Gastroesophageal sphincter (tissue), 4 donors: ENCODE measurements at regions not wholly inside any gene's neighbourhood (a gene's known extent, or its start where the extent isn't known, plus 50 kb on each side); places are given as distances from the start of the nearest gene placed in this dataset.

Experiments used
- ATAC-seq: fragments of 150-250 bp; one replicate; pipeline ENCODE4 v1.9.1; 2016; ENCODE audit warnings: mild to moderate bottlenecking, moderate library complexity
- H3K27ac ChIP-seq, 4 donors: fragments of 200-600 bp; sonication (generic) in 3 of 4; 1 replicate in 3 of 4; 2 replicates in 1 of 4; pipeline ENCODE4 v1.5.1; 2016 to 2019
- H3K27me3 ChIP-seq: fragments of 200-600 bp; sonication (generic); one replicate; pipeline ENCODE4 v1.5.1; 2019
- H3K36me3 ChIP-seq, 2 donors: fragments of 200-600 bp; sonication (generic); one replicate each; pipeline ENCODE4 v1.5.1; 2019; ENCODE audit warnings: control low read depth in 1 of 2
- H3K4me1 ChIP-seq, 3 donors: fragments of 200-600 bp; sonication (generic); 1 replicate in 2 of 3; 2 replicates in 1 of 3; pipeline ENCODE4 v1.5.1; 2016 to 2019; ENCODE audit warnings: control low read depth in 2 of 3
- H3K4me3 ChIP-seq, 2 donors: fragments of 200-600 bp; sonication (generic); one replicate each; pipeline ENCODE4 v1.5.1; 2019; ENCODE audit warnings: mild to moderate bottlenecking in 1 of 2, moderate library complexity in 1 of 2
- H3K9me3 ChIP-seq, 3 donors: fragments of 200-600 bp; sonication (generic); one replicate each; pipeline ENCODE4 v1.5.1; 2017 to 2019; ENCODE audit warnings: control low read depth in 2 of 3
- EP300 ChIP-seq: sonication (generic); formaldehyde crosslinking; IDR thresholded peaks from one replicate; pipeline ENCODE4 v1.6.1; 2017; ENCODE audit warnings: antibody characterized with exemption, mild to moderate bottlenecking
- POLR2A ChIP-seq, 2 donors: fragments of 450-650 bp; IDR thresholded peaks; one replicate each; pipeline ENCODE4 v1.6.1; 2017; ENCODE audit warnings: antibody characterized with exemption in 2 of 2, mild to moderate bottlenecking in 2 of 2, moderate library complexity in 1 of 2
- POLR2AphosphoS5 ChIP-seq: sonication (generic); formaldehyde crosslinking; IDR thresholded peaks from one replicate; pipeline ENCODE4 v1.6.1; 2017; ENCODE audit warnings: antibody characterized with exemption
- WGBS, 2 donors: methylation state at CpG; one replicate each; pipeline ENCODE4 v1.1.5; 2018; ENCODE audit warnings: low coverage in 1 of 2; 5-methylcytosine and 5-hydroxymethylcytosine counted together
- TF ChIP-seq, protein P1 (sequence below), 4 experiments: fragments of 200-600 bp in 2 of 4; fragments of 450-650 bp in 2 of 4; sonication (generic) in 1 of 4; IDR thresholded peaks; one replicate each; pipeline ENCODE4 v1.5.1; 2017 to 2019; ENCODE audit warnings: antibody characterized with exemption in 4 of 4, mild to moderate bottlenecking in 2 of 4, moderate library complexity in 2 of 4

DNA sequence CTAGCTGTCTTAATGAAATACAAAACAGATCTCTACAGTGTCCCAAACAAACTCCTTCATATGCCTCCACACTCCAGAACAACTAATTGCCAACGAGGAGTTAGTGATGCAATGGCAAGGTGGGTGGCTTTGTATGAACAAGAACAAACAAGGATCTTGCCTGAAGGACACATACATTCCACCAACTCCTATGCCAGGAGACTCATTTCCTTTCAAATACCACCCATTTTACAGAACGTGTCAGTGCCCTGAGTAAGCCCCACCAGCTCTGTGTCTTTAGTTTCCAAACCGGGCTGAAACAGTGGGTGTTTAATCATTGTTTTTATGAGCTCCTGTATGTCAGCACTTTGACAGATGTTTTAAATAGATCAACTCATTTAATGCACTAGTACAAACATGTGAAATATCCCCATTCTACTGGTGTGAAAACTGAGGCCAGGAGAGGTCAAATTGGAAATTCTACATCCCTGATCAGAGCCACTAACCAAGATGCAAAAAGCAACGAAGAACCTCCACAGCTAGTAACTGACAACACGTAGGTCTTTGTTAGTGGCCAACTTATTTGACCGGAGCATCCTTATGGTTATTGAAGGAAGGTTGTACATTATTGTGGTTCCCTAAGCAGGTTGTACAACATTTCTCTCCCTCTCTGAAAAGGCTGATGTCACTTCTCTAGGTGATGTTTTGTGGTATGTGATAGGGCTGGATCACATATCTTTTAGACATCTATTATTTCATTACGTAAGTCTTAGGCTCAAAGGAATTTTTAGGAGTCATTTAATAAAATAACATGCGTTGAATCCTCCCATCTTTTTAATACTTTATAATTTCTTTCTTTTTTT, 534.9 kb upstream of the TNP1 start:
- Histone ChIP-seq H3K27me3 (no peaks in the 10 kb centered on the region), H3K27ac (peak overlapping the region in 2 of 4 donors; percentile 66 to 67), H3K4me1 (peaks cover 6 to 71% (median 9%) of the 10 kb centered on the region in 3 donors), H3K36me3 (no peaks in the 10 kb centered on the region), H3K9me3 (no peaks in the 10 kb centered on the region), H3K4me3 (no peak overlapping the region)
- ATAC-seq: peak; percentile 16
- WGBS, 2 donors: 60 to 68% methylated on average over 8 of the region's 8 CpGs
- TF ChIP-seq, protein P1, sequence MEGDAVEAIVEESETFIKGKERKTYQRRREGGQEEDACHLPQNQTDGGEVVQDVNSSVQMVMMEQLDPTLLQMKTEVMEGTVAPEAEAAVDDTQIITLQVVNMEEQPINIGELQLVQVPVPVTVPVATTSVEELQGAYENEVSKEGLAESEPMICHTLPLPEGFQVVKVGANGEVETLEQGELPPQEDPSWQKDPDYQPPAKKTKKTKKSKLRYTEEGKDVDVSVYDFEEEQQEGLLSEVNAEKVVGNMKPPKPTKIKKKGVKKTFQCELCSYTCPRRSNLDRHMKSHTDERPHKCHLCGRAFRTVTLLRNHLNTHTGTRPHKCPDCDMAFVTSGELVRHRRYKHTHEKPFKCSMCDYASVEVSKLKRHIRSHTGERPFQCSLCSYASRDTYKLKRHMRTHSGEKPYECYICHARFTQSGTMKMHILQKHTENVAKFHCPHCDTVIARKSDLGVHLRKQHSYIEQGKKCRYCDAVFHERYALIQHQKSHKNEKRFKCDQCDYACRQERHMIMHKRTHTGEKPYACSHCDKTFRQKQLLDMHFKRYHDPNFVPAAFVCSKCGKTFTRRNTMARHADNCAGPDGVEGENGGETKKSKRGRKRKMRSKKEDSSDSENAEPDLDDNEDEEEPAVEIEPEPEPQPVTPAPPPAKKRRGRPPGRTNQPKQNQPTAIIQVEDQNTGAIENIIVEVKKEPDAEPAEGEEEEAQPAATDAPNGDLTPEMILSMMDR (IDR thresholded peaks at IDR 0.05): no peak
- TF ChIP-seq POLR2A (IDR thresholded peaks at IDR 0.05): no peak

DNA sequence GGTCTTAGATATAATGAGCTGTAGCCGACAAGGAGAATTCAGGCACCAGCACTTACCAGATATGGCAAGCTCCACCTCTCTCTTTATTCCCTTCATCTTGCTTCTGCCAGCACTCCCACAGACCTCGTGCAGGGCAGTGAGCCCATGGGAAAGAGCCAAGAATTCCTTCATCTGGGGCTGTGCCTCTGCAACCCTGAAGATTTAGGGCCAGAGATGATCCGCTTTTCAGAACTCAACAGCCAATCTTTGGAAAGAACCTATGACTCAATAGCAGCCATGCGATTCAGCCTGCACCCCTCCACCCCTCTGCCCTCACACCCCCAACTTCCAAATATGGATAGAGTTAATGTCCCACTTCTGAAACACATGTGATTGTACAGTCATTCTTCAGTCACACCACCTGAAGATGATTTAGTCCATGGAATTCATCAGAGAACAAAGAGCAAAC, 533.7 kb upstream of the TNP1 start:
- H3K9me3 ChIP-seq: no peaks in the 10 kb centered on the region
- no peak overlapping the region for H3K4me3 ChIP-seq
- H3K27me3 ChIP-seq: no peaks in the 10 kb centered on the region
- no peak for TF ChIP-seq EP300
- TF ChIP-seq POLR2AphosphoS5: peak; percentile 86
- 21% methylated on average over 4 of the region's 4 CpGs; no CpG with 5 or more reads in 1 of the 2 donors for WGBS, 2 donors
- no peaks in the 10 kb centered on the region for H3K36me3 ChIP-seq
- peak; percentile 92 for ATAC-seq
- peak overlapping the region; percentile 41 to 67 (median 58) for H3K27ac ChIP-seq
- H3K4me1 ChIP-seq: peaks cover 6 to 64% (median 9%) of the 10 kb centered on the region in 3 donors

DNA sequence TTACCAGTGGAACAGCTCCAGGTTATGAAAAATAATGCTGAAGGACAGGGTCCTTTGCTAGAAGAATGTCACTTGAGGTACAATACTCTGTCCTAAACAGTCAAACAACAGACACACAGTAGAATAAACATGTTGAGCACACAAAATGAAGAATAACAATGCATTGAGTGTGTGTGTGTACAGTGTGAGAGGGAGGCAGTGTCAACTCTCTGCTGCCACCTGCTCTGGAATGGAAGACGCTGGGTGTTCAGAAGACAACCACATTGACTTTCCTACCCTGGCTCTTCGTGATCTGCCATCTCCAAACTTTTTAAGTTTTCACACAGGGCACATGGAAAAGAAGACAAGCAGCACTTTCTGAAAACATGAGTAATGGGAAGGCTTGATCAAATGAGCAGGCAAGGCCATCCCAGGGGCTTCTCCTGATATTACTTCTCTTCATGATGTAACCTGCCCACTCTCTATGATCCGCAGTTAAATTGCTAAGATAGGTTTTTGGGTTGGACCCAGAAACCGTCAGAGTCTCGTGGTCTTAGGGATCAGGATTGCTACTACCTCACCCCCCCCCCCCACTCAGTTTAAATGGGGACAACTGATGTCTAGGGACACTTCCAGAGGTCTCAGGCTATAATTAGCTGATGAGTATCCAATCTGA, 533.2 kb upstream of the TNP1 start:
- Histone ChIP-seq H3K4me1 (peaks cover 6 to 64% (median 9%) of the 10 kb centered on the region in 3 donors), H3K36me3 (no peaks in the 10 kb centered on the region), H3K27ac (peak overlapping the region; percentile 41 to 67 (median 58)), H3K27me3 (no peaks in the 10 kb centered on the region), H3K4me3 (no peak overlapping the region), H3K9me3 (no peaks in the 10 kb centered on the region)
- WGBS, 2 donors: 39 to 42% methylated on average over 3 to 5 of the region's 5 CpGs
- ATAC-seq: peak; percentile 46
- TF ChIP-seq POLR2AphosphoS5: no peak
- TF ChIP-seq, protein P1 (IDR thresholded peaks at IDR 0.05): no peak
- TF ChIP-seq EP300: no peak
- no peak for TF ChIP-seq POLR2A (IDR thresholded peaks at IDR 0.05)

DNA sequence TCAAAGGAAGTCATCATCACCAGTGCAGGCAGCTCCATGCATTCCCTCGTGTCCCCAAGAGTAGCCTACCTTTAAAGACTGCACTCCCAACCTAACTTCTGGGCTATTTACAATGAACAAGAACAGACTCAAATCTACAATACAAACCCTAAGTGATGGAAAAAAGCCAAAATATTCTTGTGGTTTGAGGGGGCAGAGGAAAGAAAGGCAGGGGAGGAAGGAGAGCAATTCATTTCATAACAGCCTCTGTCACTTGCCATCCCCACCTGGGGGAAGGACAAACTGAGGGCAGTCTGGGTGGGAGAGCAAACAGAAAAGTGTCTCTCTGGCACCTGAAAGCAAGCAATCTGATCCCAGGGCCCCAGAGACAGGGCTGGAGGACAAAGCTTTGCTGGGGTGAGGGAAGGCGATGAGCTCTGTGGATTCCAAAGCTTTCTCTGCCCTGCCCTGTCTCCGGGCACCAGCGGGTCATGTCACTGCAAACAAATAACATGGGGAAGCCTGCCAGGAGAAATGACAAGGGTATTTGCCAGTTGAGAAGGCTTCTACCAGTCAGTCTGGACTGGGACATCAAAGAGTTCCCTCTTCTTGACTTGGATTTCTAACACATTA, 528.0 kb upstream of the TNP1 start:
- ATAC-seq: no peak
- TF ChIP-seq, protein P1 (IDR thresholded peaks at IDR 0.05): no peak
- TF ChIP-seq POLR2AphosphoS5 (no peak), POLR2A (IDR thresholded peaks at IDR 0.05) (no peak), EP300 (no peak)

DNA sequence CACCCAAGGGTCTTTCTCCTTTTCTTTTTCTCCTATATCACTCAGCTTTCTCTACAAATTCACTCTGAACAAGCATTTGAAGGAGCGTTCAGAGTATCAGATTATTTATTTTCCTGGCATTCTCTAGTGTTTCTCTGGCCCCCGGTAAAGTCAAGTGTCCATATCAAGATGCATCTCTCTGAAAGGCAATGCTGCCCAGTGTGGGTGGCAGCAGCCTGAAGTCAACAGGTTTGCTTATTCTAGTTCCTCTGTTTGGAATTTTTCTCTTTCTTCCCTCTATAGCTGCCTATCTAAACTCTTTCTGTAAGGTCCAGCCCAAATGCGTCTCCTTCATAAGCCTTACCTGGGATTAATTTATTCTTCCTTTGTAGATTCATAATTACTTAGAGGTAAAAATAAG, 526.2 kb upstream of the TNP1 start:
- Histone ChIP-seq H3K36me3 (no peaks in the 10 kb centered on the region), H3K4me3 (no peak overlapping the region), H3K4me1 (peaks cover 0 to 44% (median 0%) of the 10 kb centered on the region in 3 donors), H3K9me3 (no peaks in the 10 kb centered on the region), H3K27ac (no peak overlapping the region), H3K27me3 (no peaks in the 10 kb centered on the region)
- 63 to 67% methylated on average over 3 of the region's 3 CpGs for WGBS, 2 donors
- no peak for TF ChIP-seq POLR2AphosphoS5
- no peak for TF ChIP-seq POLR2A (IDR thresholded peaks at IDR 0.05)
- TF ChIP-seq, protein P1 (IDR thresholded peaks at IDR 0.05): no peak
- TF ChIP-seq EP300: no peak
- ATAC-seq: no peak

More for the DNA sequence above, 528.0 kb upstream of the TNP1 start:
- H3K27ac ChIP-seq: no peak overlapping the region
- H3K4me3 ChIP-seq: no peak overlapping the region
- no peaks in the 10 kb centered on the region for H3K27me3 ChIP-seq
- WGBS, 2 donors: 72 to 88% methylated on average over 3 of the region's 4 CpGs
- no peaks in the 10 kb centered on the region for H3K36me3 ChIP-seq
- H3K9me3 ChIP-seq: no peaks in the 10 kb centered on the region
- peaks cover 0 to 38% (median 2%) of the 10 kb centered on the region in 3 donors for H3K4me1 ChIP-seq
